ENCODE measurements at regions not wholly inside any gene's neighbourhood (a gene's known extent, or its start where the extent isn't known, plus 50 kb on each side); places are given as distances from the start of the nearest gene placed in this dataset.

- no peak for TF ChIP-seq MLLT1 (IDR thresholded peaks at IDR 0.05)
- TF ChIP-seq RAD21 (IDR thresholded peaks at IDR 0.05; ENCODE audit: insufficient read depth, low read depth, low read length), result no peak
- no peak for TF ChIP-seq CBFB (IDR thresholded peaks at IDR 0.05; ENCODE audit: low read depth)
- no peak for TF ChIP-seq GABPA (IDR thresholded peaks at IDR 0.05; ENCODE audit: low read depth)
- TF ChIP-seq CTCF (IDR thresholded peaks at IDR 0.05 in 2 of 3, conservative IDR thresholded peaks at IDR 0.05 in 1 of 3; ENCODE audit: control insufficient read depth in 2 of 3, extremely low read depth in 1 of 3, insufficient read depth in 1 of 3, low read depth in 3 of 3, low read length in 3 of 3), result no peak
Measured at GRCh38 chr2:71794611-71795010, 341.2 kb downstream of the DYSF start.

Data from GM12878 (cell line).